Stomach (tissue), 8 donors: ENCODE measurements at regions not wholly inside any gene's neighbourhood (a gene's known extent, or its start where the extent isn't known, plus 50 kb on each side); places are given as distances from the start of the nearest gene placed in this dataset.

Source experiments
- DNase-seq, 2 donors: peaks; one replicate each; pipeline versions ENCODE4 v3.0.0 to v3.0.0-alpha.2; 2013 to 2019
- H3K27ac ChIP-seq, 5 donors: fragments of 200-600 bp in 4 of 5; sonication (generic) in 4 of 5; one replicate each; pipeline ENCODE4 v1.5.1; 2013 to 2019; ENCODE audit warnings: mild to moderate bottlenecking in 1 of 5, moderate library complexity in 1 of 5
- H3K27me3 ChIP-seq, 3 donors: fragments of 200-600 bp; sonication (generic); one replicate each; pipeline ENCODE4 v1.5.1; 2017 to 2019; ENCODE audit warnings: mixed run types in 1 of 3
- H3K36me3 ChIP-seq, 4 donors: fragments of 200-600 bp; sonication (generic); 1 replicate in 3 of 4; 2 replicates in 1 of 4; pipeline ENCODE4 v1.5.1; 2016 to 2019
- H3K4me1 ChIP-seq, 4 donors: fragments of 200-600 bp; sonication (generic); one replicate each; pipeline ENCODE4 v1.5.1; 2016 to 2019
- H3K4me3 ChIP-seq, 4 donors: fragments of 200-600 bp; sonication (generic) in 3 of 4; one replicate each; pipeline ENCODE4 v1.5.1; 2016 to 2019; ENCODE audit warnings: mild to moderate bottlenecking in 1 of 4
- H3K9me3 ChIP-seq, 4 donors: fragments of 200-600 bp; sonication (generic); one replicate each; pipeline ENCODE4 v1.5.1; 2016 to 2019
- CTCF ChIP-seq, 7 experiments: fragments of 450-650 bp in 4 of 7; fragments of 200-600 bp in 3 of 7; sonication (generic) in 3 of 7; IDR thresholded peaks; one replicate each; pipeline ENCODE4 v1.5.1; 2016 to 2019; ENCODE audit warnings: antibody characterized with exemption in 7 of 7, control low read depth in 2 of 7, mild to moderate bottlenecking in 1 of 7
- EP300 ChIP-seq: sonication (generic); formaldehyde crosslinking; IDR thresholded peaks from one replicate; pipeline ENCODE4 v1.6.1; 2017; ENCODE audit warnings: antibody characterized with exemption
- POLR2A ChIP-seq, 4 donors: fragments of 450-650 bp; IDR thresholded peaks; one replicate each; pipeline ENCODE4 v1.6.1; 2016; ENCODE audit warnings: antibody characterized with exemption in 4 of 4, control low read depth in 2 of 4, mild to moderate bottlenecking in 1 of 4, moderate library complexity in 1 of 4
- POLR2AphosphoS5 ChIP-seq, 3 donors: sonication (generic); formaldehyde crosslinking; IDR thresholded peaks; one replicate each; pipeline ENCODE4 v1.6.1; 2016; ENCODE audit warnings: antibody characterized with exemption in 3 of 3
- WGBS, 5 donors: extraction: QIAGEN DNeasy Blood & Tissue Kit in 3 of 5; methylation state at CpG; one replicate each; pipeline versions ENCODE4 v1.1.5 to v1.1.7; 2013 to 2018; 5-methylcytosine and 5-hydroxymethylcytosine counted together
- intact Hi-C: fragments of 100-400 bp; cut with DNase I; formaldehyde crosslinking; loops from one replicate; pipeline ENCODE4 v1.15.1; 2023; ENCODE audit warnings: low total_unique reads
- donor health status: healthy with polysubstance abuse.
- donor health status: Bipolar disorder and iron deficiency.
- donor health status: healthy.

- intact Hi-C loops, result no loop called here
- Histone ChIP-seq H3K9me3 (peaks cover 0 to 8% (median 3%) of the 10 kb centered on the region in 4 donors), H3K36me3 (no peaks in the 10 kb centered on the region), H3K4me3 (no peak overlapping the region), H3K27ac (no peak overlapping the region), H3K27me3 (no peaks in the 10 kb centered on the region), H3K4me1 (peaks cover 5 to 15% (median 13%) of the 10 kb centered on the region in 4 donors)
- TF ChIP-seq EP300 (no peak), CTCF (IDR thresholded peaks at IDR 0.05) (no peak), POLR2AphosphoS5 (IDR thresholded peaks at IDR 0.05) (no peak), POLR2A (IDR thresholded peaks at IDR 0.05) (no peak)
- no peak for DNase-seq
These were observed 154.7 kb downstream of the KTN1 start for GRCh38 chr14:55734731-55735130.

GRCh38 chr14:55739967-55740648 is 160.1 kb downstream of the KTN1 start:
- intact Hi-C loops, result no loop called here
- WGBS, 5 donors, result 49 to 64% (median 59%) methylated on average over 6 of the region's 6 CpGs
- no peak for DNase-seq
- Histone ChIP-seq H3K9me3 (peaks cover 0 to 8% (median 3%) of the 10 kb centered on the region in 4 donors), H3K4me3 (no peak overlapping the region), H3K27me3 (no peaks in the 10 kb centered on the region), H3K36me3 (no peaks in the 10 kb centered on the region), H3K4me1 (peaks cover 0 to 12% (median 6%) of the 10 kb centered on the region in 4 donors), H3K27ac (no peak overlapping the region)
- TF ChIP-seq POLR2A (IDR thresholded peaks at IDR 0.05), result no peak
- no peak for TF ChIP-seq CTCF (IDR thresholded peaks at IDR 0.05)
- TF ChIP-seq EP300, result no peak
- no peak for TF ChIP-seq POLR2AphosphoS5 (IDR thresholded peaks at IDR 0.05)

- intact Hi-C loops, result no loop called here
- TF ChIP-seq EP300 (no peak), POLR2AphosphoS5 (IDR thresholded peaks at IDR 0.05) (no peak)
- Histone ChIP-seq H3K4me1 (peaks cover 0 to 12% (median 6%) of the 10 kb centered on the region in 4 donors), H3K27ac (no peak overlapping the region), H3K36me3 (no peaks in the 10 kb centered on the region), H3K27me3 (no peaks in the 10 kb centered on the region), H3K9me3 (peaks cover 0 to 7% (median 3%) of the 10 kb centered on the region in 4 donors), H3K4me3 (no peak overlapping the region)
- no peak for DNase-seq
- WGBS, 5 donors, result 69 to 85% (median 82%) methylated on average over 3 of the region's 3 CpGs
These were observed 160.6 kb downstream of the KTN1 start for GRCh38 chr14:55740649-55740989.

- Histone ChIP-seq H3K4me3 (no peak overlapping the region), H3K27ac (no peak overlapping the region), H3K36me3 (no peaks in the 10 kb centered on the region), H3K27me3 (no peaks in the 10 kb centered on the region), H3K9me3 (peaks cover 0 to under 1% (median under 1%) of the 10 kb centered on the region in 4 donors), H3K4me1 (peaks cover 0 to 12% (median 6%) of the 10 kb centered on the region in 4 donors)
- DNase-seq, result no peak
- no peak for TF ChIP-seq POLR2AphosphoS5 (IDR thresholded peaks at IDR 0.05)
- no peak for TF ChIP-seq EP300
- TF ChIP-seq CTCF (IDR thresholded peaks at IDR 0.05), result no peak
- no peak for TF ChIP-seq POLR2A (IDR thresholded peaks at IDR 0.05)
- WGBS, 5 donors, result 84 to 92% (median 86%) methylated on average over 5 of the region's 5 CpGs
- intact Hi-C loops, result no loop called here
These were observed 161.2 kb downstream of the KTN1 start for GRCh38 chr14:55741240-55741639.

- no peaks in the 10 kb centered on the region for H3K9me3 ChIP-seq
- intact Hi-C loops, result no loop called here
- H3K27ac ChIP-seq, result no peak overlapping the region
- TF ChIP-seq EP300 (no peak), POLR2AphosphoS5 (IDR thresholded peaks at IDR 0.05) (no peak), CTCF (IDR thresholded peaks at IDR 0.05) (no peak), POLR2A (IDR thresholded peaks at IDR 0.05) (no peak)
- H3K27me3 ChIP-seq, result no peaks in the 10 kb centered on the region
- peaks cover 0 to 12% (median 6%) of the 10 kb centered on the region in 4 donors for H3K4me1 ChIP-seq
- no peaks in the 10 kb centered on the region for H3K36me3 ChIP-seq
- H3K4me3 ChIP-seq, result no peak overlapping the region
- 87 to 97% (median 96%) methylated on average over 6 of the region's 6 CpGs for WGBS, 5 donors
- DNase-seq, result no peak
These were observed 163.5 kb downstream of the KTN1 start for GRCh38 chr14:55743551-55743950.
